Middle frontal gyrus (tissue), 1 donor: ENCODE measurements at regions not wholly inside any gene's neighbourhood (a gene's known extent, or its start where the extent isn't known, plus 50 kb on each side); places are given as distances from the start of the nearest gene placed in this dataset.
"Not testable (repeated sequence)": the region's sequence is repeated elsewhere in the genome, so short reads cannot be mapped to it uniquely, and the experiment has no call there.

Source experiments
- DNase-seq: peaks from one replicate; pipeline ENCODE4 v3.0.0-alpha.2; 2015; ENCODE audit warnings: low spot score; ENCODE audit errors: extremely low spot score

DNA sequence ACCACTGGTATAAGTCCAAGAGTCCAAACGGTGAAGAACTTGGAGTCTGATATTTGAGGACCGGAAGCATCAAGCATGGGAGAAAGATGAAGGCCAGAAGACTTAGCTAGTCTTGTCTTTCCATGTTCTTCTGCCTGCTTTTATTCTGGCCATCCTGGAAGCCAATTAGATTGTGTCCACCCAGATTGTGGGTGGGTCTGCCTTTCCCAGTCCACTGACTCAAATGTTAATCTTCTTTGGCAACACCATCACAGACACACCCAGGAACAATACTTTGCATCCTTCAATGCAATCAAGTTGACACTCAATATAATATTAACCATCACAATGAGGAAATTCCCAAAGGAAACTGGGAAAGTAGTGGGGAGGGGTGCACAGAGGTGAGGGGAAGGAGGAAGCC, 340.1 kb downstream of the BMP4 start:
- not testable (repeated sequence) for DNase-seq

DNA sequence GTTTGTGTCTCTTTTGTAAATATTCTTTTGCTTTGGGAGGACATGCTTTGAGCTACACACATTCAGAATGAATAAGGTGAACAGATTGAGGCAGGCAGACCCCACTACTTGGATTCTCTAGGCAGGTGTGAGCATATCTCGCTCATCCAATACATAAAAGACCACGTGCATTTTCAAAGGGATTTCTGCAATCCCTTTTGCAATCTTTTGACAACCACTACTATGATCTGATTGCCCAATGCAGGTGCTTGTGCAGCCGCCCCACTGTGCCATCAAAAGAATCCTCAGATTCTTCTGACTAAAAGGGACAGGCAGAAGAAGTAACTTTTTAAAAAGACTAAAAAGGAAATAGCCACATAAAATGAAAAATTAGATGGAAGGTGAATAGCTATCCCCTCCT, 341.4 kb downstream of the BMP4 start:
- DNase-seq = no peak

DNA sequence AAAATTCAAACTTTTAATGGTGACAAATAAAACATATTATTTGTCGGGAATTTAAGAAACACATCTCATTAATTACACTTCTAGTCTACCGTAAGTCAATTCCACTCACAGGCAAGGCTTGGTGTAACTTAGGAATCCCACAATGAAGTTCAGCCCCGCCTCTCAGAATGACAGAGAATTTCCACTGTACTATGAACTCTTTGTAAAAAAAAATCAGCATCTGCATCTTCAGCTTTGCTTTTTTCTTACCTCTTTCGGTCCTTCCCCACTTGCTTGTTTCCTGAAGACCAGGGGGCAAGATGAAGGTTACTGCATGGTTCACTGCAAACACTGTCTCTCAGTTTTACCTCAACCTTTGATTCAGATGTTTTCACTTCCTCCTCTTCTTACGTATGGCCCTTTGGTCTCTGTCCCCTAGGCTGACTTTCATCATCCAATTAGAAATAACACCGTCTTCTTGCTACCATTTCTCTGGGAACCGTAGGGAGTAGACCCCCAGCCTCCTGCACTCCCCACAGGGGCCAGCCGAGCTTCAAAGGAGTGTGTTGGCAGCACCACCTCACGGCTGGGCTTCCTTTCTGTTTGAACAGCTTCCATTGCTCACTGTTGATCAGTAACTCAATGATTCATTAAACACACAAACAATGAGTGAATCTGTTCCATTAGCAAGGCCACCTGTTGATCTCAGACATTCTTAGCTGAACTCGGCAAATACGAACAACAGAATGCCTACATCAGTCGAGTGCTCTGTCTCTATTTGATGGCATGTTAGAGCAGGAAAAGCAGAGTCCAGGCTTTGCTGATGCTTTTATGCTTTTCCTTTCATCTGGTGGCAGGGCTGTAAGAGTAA, 343.0 kb downstream of the BMP4 start:
- no peak for DNase-seq

GRCh38 chr14:53610947-53611346, 345.7 kb downstream of the BMP4 start:
- DNase-seq = no peak

DNA sequence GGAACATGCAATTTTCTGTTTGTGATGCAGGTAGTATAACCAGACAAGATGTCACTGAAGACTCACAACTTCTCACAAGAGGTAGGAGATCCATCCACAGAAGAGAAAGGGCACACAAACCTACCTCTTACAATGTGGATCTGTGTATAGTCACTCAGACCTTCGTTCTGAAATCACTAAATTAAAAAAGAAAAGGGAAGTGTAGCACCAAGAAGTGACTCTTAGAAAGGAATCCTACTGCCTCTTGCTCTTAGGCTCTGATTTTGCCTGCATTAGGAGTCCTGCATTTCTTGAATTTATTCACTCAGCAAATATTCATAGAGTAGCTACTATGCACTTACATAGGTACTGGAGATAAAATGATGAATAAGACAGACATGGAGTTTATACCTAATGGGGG, 347.6 kb downstream of the BMP4 start:
- no peak for DNase-seq

GRCh38 chr14:53608369-53608768, 348.3 kb downstream of the BMP4 start:
- DNase-seq = no peak

- no peak for DNase-seq
Observed at GRCh38 chr14:53606203-53606602, 350.4 kb downstream of the BMP4 start.

GRCh38 chr14:53605562-53605961, 351.1 kb downstream of the BMP4 start:
- no peak for DNase-seq

- DNase-seq = no peak
Observed at GRCh38 chr14:53603994-53604393, 352.6 kb downstream of the BMP4 start.

DNA sequence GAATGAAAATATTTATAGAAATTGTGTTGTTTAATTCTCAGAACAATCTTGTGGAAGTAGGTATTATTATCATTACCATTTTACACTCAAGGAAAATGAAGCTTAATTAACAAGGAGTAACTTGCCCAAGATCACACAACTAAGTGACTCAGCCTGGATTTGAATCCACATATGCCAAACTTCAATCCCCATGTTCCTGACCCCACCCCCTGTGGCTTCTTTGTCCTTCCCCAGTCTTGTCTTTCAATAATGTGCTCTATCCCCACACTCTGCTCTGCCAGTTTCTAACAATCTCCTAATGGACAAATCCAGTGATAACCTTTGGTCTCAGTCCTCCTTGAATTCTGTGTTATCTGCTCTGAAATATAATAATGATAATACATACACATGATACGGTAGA, 355.2 kb downstream of the BMP4 start:
- DNase-seq = no peak

GRCh38 chr14:53599221-53599945, 357.2 kb downstream of the BMP4 start:
- DNase-seq = no peak

GRCh38 chr14:53596853-53597525, 359.6 kb downstream of the BMP4 start:
- DNase-seq = no peak

DNA sequence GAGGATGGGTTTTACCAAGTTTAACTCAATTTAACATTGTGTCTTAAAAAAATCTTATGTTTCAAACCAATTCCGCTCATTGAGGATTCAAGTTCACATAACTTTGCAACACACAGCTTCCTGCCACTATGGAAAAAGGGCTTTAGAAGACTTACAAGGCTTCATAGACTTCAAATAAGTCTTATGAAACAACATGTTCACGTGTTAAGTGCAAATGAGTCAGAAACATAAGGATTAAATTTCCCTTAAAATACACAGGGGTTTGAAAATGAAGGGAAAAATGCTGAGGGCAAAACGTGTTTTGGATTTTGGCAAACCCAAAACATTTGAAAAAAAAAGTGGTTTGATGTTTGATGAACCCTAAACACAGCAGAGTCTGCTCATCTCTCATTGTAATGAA, 364.8 kb downstream of the BMP4 start:
- no peak for DNase-seq

- no peak for DNase-seq
Observed at GRCh38 chr14:53581504-53581903, 375.1 kb downstream of the BMP4 start.

DNA sequence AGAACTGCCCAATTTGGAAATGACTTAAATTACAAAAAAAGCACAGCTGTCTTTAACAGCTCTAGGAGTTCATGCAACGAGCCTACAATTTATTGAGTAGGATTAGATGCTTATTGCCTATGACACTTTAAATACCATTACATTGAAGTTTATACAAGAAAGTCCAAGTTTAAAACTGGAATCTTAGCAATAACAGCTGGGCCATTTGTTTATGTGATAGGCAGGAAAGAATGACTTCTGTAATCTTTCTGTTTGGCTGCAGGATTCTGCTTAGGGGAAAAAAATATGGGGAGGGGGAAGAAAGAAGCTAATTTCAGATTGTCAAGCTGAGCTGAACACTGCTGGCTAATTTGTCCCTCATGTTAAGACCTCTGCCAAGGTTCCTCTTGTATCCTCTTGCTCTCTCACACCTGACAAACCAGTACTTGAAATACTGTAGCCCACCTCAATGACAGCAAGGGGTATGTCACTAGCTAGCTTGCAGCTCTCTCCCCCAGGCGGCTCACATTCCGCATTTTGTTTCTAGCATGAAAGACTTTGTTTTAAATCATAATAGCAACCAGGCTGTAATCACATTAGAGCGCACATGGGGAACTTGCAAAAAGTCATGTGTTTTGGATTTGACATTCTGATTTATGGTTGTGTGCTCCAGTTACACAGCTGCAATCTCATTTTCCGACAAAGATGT, 384.8 kb downstream of the BMP4 start:
- no peak for DNase-seq

GRCh38 chr14:53570411-53571387, 385.9 kb downstream of the BMP4 start:
- no peak for DNase-seq

DNA sequence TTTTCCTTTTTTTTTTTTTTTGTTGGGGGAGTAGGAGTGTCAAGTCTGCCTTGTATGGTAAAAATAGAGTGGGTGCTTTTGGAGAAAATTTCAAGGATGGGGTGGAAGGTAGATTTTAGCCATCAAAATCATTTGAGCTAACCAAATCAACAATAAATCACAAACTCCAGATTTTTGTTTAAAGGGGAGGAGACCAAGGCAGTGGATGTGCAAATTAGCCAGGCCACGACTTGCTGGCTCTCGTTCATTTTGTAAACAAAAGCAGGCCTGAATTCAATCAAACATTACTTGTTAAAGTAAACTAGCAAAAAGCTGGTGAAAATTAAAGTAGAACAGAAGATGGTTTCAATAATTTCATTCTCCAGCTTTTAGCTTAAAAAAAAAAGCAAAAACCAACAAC, 387.2 kb downstream of the BMP4 start:
- DNase-seq = no peak

DNA sequence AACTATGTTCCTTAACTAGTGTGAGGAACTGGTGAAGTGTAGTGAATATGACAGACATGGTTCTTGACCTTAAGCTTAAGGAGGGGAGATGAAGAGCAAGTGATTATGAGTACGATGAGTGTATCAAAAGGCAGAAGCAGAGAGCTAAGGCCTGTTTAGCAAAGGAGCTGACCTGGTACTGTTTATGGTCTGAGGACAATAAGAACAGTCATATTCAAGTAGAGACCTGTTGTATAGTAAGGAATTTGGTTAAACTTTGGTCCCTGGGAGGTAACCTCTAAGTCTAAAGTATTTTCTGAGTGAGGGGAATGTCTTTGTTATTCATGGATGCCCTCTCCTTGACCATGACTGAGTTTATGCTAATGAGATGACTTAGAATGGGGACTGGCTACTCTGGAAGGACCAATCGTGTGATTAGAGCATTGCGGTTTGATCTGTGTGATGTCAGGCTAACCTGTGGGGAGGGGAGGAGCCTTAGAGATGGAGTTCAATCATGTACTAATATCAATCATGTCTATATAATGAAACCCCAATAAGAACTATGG, 389.3 kb downstream of the BMP4 start:
- no peak for DNase-seq

GRCh38 chr14:53564870-53565269, 391.8 kb downstream of the BMP4 start:
- no peak for DNase-seq

- DNase-seq = no peak
Observed at GRCh38 chr14:53563628-53564027, 393.0 kb downstream of the BMP4 start.
